ENCODE measurements at regions not wholly inside any gene's neighbourhood (a gene's known extent, or its start where the extent isn't known, plus 50 kb on each side); places are given as distances from the start of the nearest gene placed in this dataset.
A peak's percentile ranks its signal among the peaks of the same experiment; 100 is the strongest.

DNA sequence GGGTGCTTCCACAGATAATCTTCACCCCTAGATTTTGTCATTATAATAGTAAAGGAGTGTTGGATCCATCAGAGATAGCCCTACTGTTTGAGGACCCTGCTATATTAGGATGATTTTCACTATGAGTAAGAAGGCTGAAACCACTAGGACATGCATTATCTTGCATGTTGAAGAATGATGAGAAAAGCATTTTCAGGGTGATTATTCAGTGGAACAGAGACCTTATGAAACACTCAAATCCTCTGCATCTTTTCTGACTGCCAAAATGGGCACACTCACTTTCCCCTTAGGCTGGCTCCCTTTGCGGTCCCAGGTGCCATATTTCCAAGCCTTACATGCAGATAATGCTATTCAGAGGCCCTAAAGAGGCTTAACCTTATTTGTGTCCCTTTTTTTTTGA, 296.9 kb downstream of the RND3 start:
- no peak overlapping the region for H3K4me3 ChIP-seq
- H3K27me3 ChIP-seq = no peaks in the 10 kb centered on the region
- H3K36me3 ChIP-seq = no peaks in the 10 kb centered on the region
- DNase-seq (ENCODE audit: low spot score in 2 of 2) = no peak
- H3K27ac ChIP-seq = no peak overlapping the region
- H3K4me1 ChIP-seq = no peaks in the 10 kb centered on the region
- intact Hi-C loops (cut with DNase I) = no loop called here
- no peak for TF ChIP-seq CTCF (IDR thresholded peaks at IDR 0.05)
- no peaks in the 10 kb centered on the region for H3K9me3 ChIP-seq

GRCh38 chr2:150188800-150189199, 298.7 kb downstream of the RND3 start:
- DNase-seq (ENCODE audit: low spot score in 2 of 2) = no peak
- no peaks in the 10 kb centered on the region for H3K9me3 ChIP-seq
- H3K27ac ChIP-seq = no peak overlapping the region
- no peak overlapping the region for H3K4me3 ChIP-seq
- TF ChIP-seq CTCF (IDR thresholded peaks at IDR 0.05) = no peak
- H3K36me3 ChIP-seq = no peaks in the 10 kb centered on the region
- H3K27me3 ChIP-seq = no peaks in the 10 kb centered on the region
- H3K4me1 ChIP-seq = no peaks in the 10 kb centered on the region
- intact Hi-C loops (cut with DNase I) = no loop called here

DNA sequence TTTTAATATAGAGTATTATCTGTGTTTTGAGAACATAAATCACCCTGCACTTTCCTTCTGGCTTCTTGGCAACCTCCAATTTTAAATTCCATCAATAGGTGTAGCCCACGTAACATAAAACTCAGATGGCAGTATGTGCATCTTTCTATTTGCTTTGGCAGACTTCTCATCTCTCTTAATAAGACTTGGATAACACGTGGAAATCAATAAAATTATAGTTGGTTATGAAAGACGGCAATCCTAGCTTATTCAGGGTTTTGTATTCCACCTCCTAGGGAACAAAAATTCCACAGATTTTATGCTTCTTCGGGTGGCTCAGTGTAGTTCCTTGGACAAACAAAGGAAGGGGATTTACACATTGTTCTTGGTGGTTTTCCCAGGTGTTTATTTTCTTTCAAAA, 299.3 kb downstream of the RND3 start:
- no peaks in the 10 kb centered on the region for H3K9me3 ChIP-seq
- H3K27me3 ChIP-seq = no peaks in the 10 kb centered on the region
- no peaks in the 10 kb centered on the region for H3K4me1 ChIP-seq
- H3K36me3 ChIP-seq = no peaks in the 10 kb centered on the region
- TF ChIP-seq CTCF (IDR thresholded peaks at IDR 0.05) = no peak
- DNase-seq (ENCODE audit: low spot score in 2 of 2) = no peak
- H3K4me3 ChIP-seq = no peak overlapping the region
- intact Hi-C loops (cut with DNase I) = no loop called here
- H3K27ac ChIP-seq = no peak overlapping the region

- Histone ChIP-seq H3K4me1 (no peaks in the 10 kb centered on the region), H3K27ac (no peak overlapping the region)
- no peak for DNase-seq (ENCODE audit: low spot score in 2 of 2)
These were observed 304.8 kb downstream of the RND3 start for GRCh38 chr2:150182566-150183235.

DNA sequence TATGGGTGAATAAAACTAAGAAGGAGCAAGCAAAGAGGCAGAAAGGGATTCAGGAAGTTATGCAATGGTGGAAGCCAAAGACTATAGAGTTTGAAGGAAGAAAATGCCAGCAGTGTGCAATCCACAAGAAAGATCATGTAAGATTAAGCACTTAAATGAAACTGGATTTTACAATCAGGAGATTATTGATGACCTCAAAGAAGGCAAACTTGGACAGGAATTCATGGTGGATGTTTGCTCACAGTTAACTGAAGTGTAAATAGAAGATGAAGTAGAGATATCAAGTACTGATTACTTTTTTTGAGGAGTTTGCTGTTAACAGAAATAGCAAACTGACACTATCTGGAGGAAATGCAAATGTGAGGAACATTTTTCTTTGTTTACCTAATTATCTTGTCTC, 308.9 kb downstream of the RND3 start:
- H3K36me3 ChIP-seq = no peaks in the 10 kb centered on the region
- no peak for TF ChIP-seq CTCF (IDR thresholded peaks at IDR 0.05)
- no peaks in the 10 kb centered on the region for H3K9me3 ChIP-seq
- no peak overlapping the region for H3K4me3 ChIP-seq
- H3K4me1 ChIP-seq = peaks cover 0 to 9% of the 10 kb centered on the region in 2 donors
- DNase-seq (ENCODE audit: low spot score in 2 of 2) = no peak
- H3K27ac ChIP-seq = no peak overlapping the region
- H3K27me3 ChIP-seq = no peaks in the 10 kb centered on the region
- intact Hi-C loops (cut with DNase I) = no loop called here

More at GRCh38 chr2:150182566-150183235, 304.8 kb downstream of the RND3 start:
- no peaks in the 10 kb centered on the region for H3K27me3 ChIP-seq
- H3K9me3 ChIP-seq = no peaks in the 10 kb centered on the region
- no peak overlapping the region for H3K4me3 ChIP-seq
- TF ChIP-seq CTCF (IDR thresholded peaks at IDR 0.05) = no peak
- H3K36me3 ChIP-seq = no peaks in the 10 kb centered on the region
- intact Hi-C loops (cut with DNase I) = no loop called here

GRCh38 chr2:150174971-150175421, 312.5 kb downstream of the RND3 start:
- Histone ChIP-seq H3K4me1 (peaks cover 0 to 9% of the 10 kb centered on the region in 2 donors), H3K36me3 (no peaks in the 10 kb centered on the region), H3K9me3 (no peaks in the 10 kb centered on the region), H3K27ac (peak overlapping the region in 1 of 2 donors; percentile 4), H3K4me3 (no peak overlapping the region), H3K27me3 (no peaks in the 10 kb centered on the region)
- intact Hi-C loops (cut with DNase I) = no loop called here
- TF ChIP-seq CTCF (IDR thresholded peaks at IDR 0.05) = no peak
- DNase-seq (ENCODE audit: low spot score in 2 of 2) = no peak
